Trophoblast cell (in vitro differentiated cells and primary cell): ENCODE measurements at regions not wholly inside any gene's neighbourhood (a gene's known extent, or its start where the extent isn't known, plus 50 kb on each side); places are given as distances from the start of the nearest gene placed in this dataset.
A peak's percentile ranks its signal among the peaks of the same experiment; 100 is the strongest.
"Not testable (repeated sequence)": the region's sequence is repeated elsewhere in the genome, so short reads cannot be mapped to it uniquely, and the experiment has no call there.

ENCODE experiments used
- DNase-seq, 2 donors: peaks; one replicate each; pipeline ENCODE4 v3.0.0-alpha.2; 2016
- H2AFZ ChIP-seq: 2 replicates; pipeline ENCODE4 v1.6.1; 2013; ENCODE audit warnings: low read length, moderate library complexity, mild to moderate bottlenecking; ENCODE audit not compliant: insufficient read depth, poor library complexity
- H2AK5ac ChIP-seq: 2 replicates; pipeline ENCODE4 v1.6.1; 2013; ENCODE audit warnings: mild to moderate bottlenecking, low read length
- H2BK120ac ChIP-seq: 2 replicates; pipeline ENCODE4 v1.6.1; 2013; ENCODE audit warnings: low read length, mild to moderate bottlenecking, moderate library complexity; ENCODE audit not compliant: insufficient read depth, poor library complexity
- H2BK12ac ChIP-seq: 2 replicates; pipeline ENCODE4 v1.6.1; 2013; ENCODE audit warnings: mild to moderate bottlenecking, low read length, moderate library complexity
- H2BK5ac ChIP-seq: 2 replicates; pipeline ENCODE4 v1.6.1; 2013; ENCODE audit warnings: low read length, low read depth, moderate library complexity, mild to moderate bottlenecking; ENCODE audit not compliant: poor library complexity
- H3K14ac ChIP-seq: 2 replicates; pipeline ENCODE4 v1.6.1; 2013; ENCODE audit warnings: mild to moderate bottlenecking, low read length
- H3K18ac ChIP-seq: 2 replicates; pipeline ENCODE4 v1.6.1; 2013; ENCODE audit warnings: mild to moderate bottlenecking, low read length
- H3K23ac ChIP-seq: 2 replicates; pipeline ENCODE4 v1.6.1; 2013; ENCODE audit warnings: low read length
- H3K27ac ChIP-seq: 2 replicates; pipeline ENCODE4 v1.5.1; 2013; ENCODE audit warnings: low read depth, mild to moderate bottlenecking, inconsistent platforms, low read length, moderate library complexity
- H3K27me3 ChIP-seq: 2 replicates; pipeline ENCODE4 v1.6.1; 2013; ENCODE audit warnings: inconsistent platforms, mild to moderate bottlenecking, low read length, moderate library complexity; ENCODE audit not compliant: insufficient read depth
- H3K36me3 ChIP-seq, 2 experiments: 1 replicate in 1 of 2; 2 replicates in 1 of 2; pipeline ENCODE4 v1.6.1; 2013; ENCODE audit warnings: low read length in 2 of 2, mild to moderate bottlenecking in 2 of 2, moderate library complexity in 1 of 2; ENCODE audit not compliant: insufficient read depth in 2 of 2, control insufficient read depth in 1 of 2
- H3K4ac ChIP-seq: 2 replicates; pipeline ENCODE4 v1.6.1; 2013; ENCODE audit warnings: low read depth, mild to moderate bottlenecking, low read length, moderate library complexity
- H3K4me1 ChIP-seq, 2 experiments: 1 replicate in 1 of 2; 2 replicates in 1 of 2; pipeline ENCODE4 v1.6.1; 2013; ENCODE audit warnings: low read length in 2 of 2, mild to moderate bottlenecking in 2 of 2, moderate library complexity in 1 of 2; ENCODE audit not compliant: insufficient read depth in 2 of 2, control insufficient read depth in 1 of 2
- H3K4me2 ChIP-seq: 2 replicates; pipeline ENCODE4 v1.6.1; 2013; ENCODE audit warnings: inconsistent platforms, mild to moderate bottlenecking, low read length, moderate library complexity
- H3K4me3 ChIP-seq: 2 replicates; pipeline ENCODE4 v1.5.1; 2013; ENCODE audit warnings: mild to moderate bottlenecking, low read depth, low read length, inconsistent platforms
- H3K79me1 ChIP-seq: one replicate; pipeline ENCODE4 v1.6.1; 2013; ENCODE audit warnings: low read length
- H3K79me2 ChIP-seq: 2 replicates; pipeline ENCODE4 v1.6.1; 2013; ENCODE audit warnings: low read length, mild to moderate bottlenecking; ENCODE audit not compliant: control insufficient read depth, insufficient read depth, poor library complexity
- H3K9ac ChIP-seq: 2 replicates; pipeline ENCODE4 v1.6.1; 2013; ENCODE audit warnings: mild to moderate bottlenecking, low read length
- H3K9me3 ChIP-seq: 2 replicates; pipeline ENCODE4 v1.6.1; 2013; ENCODE audit warnings: low read depth, mild to moderate bottlenecking, control low read depth, inconsistent platforms, low read length; ENCODE audit not compliant: insufficient read depth
- H4K12ac ChIP-seq: 2 replicates; pipeline ENCODE4 v1.6.1; 2013; ENCODE audit warnings: low read depth, mild to moderate bottlenecking, low read length, moderate library complexity
- H4K8ac ChIP-seq: 2 replicates; pipeline ENCODE4 v1.6.1; 2013; ENCODE audit warnings: low read depth, mild to moderate bottlenecking, low read length, moderate library complexity
- H4K91ac ChIP-seq: one replicate; pipeline ENCODE4 v1.6.1; 2013; ENCODE audit warnings: low read depth, mild to moderate bottlenecking, low read length, moderate library complexity
- WGBS: extraction: QIAGEN DNeasy Blood & Tissue Kit; methylation state at CpG from one replicate; pipeline ENCODE4 v1.1.7; 2013; ENCODE audit warnings: missing lambda C conversion rate; ENCODE audit not compliant: insufficient read length, insufficient coverage; ENCODE audit errors: extremely low coverage; 5-methylcytosine and 5-hydroxymethylcytosine counted together

GRCh38 chr21:38902608-38903445 lies 97.1 kb downstream of the ETS2 start:
- no peaks in the 10 kb centered on the region for H3K9me3 ChIP-seq
- H3K79me2 ChIP-seq = no peaks in the 10 kb centered on the region
- no peak overlapping the region for H3K27ac ChIP-seq
- H3K23ac ChIP-seq = no peak overlapping the region
- H3K4me3 ChIP-seq = no peak overlapping the region
- peak overlapping the region; percentile 11 for H2BK12ac ChIP-seq
- H4K91ac ChIP-seq = peak overlapping the region; percentile 58
- peak overlapping the region; percentile 11 for H3K4me2 ChIP-seq
- DNase-seq = no peak
- H3K18ac ChIP-seq = no peak overlapping the region
- no peak overlapping the region for H2AK5ac ChIP-seq
- H3K27me3 ChIP-seq = no peaks in the 10 kb centered on the region
- no peak overlapping the region for H3K9ac ChIP-seq
- H4K12ac ChIP-seq = no peak overlapping the region
- no peak overlapping the region for H4K8ac ChIP-seq
- no peak overlapping the region for H2BK5ac ChIP-seq
- peaks cover 2% of the 10 kb centered on the region for H3K79me1 ChIP-seq
- H3K4ac ChIP-seq = no peak overlapping the region
- no peak overlapping the region for H2AFZ ChIP-seq
- no peak overlapping the region for H2BK120ac ChIP-seq
- H3K14ac ChIP-seq = no peak overlapping the region
- no CpG with 5 or more reads among the region's 9 CpGs for WGBS
- peaks cover 7 to 9% of the 10 kb centered on the region in 2 experiments for H3K4me1 ChIP-seq
- no peaks in the 10 kb centered on the region for H3K36me3 ChIP-seq

- no peak overlapping the region for H4K12ac ChIP-seq
- no peaks in the 10 kb centered on the region for H3K27me3 ChIP-seq
- no peaks in the 10 kb centered on the region for H3K9me3 ChIP-seq
- H3K14ac ChIP-seq = no peak overlapping the region
- no CpG with 5 or more reads among the region's 2 CpGs for WGBS
- no peaks in the 10 kb centered on the region for H3K36me3 ChIP-seq
- H2BK12ac ChIP-seq = no peak overlapping the region
- DNase-seq = no peak
- H2BK5ac ChIP-seq = no peak overlapping the region
- no peak overlapping the region for H3K18ac ChIP-seq
- H2BK120ac ChIP-seq = no peak overlapping the region
- no peak overlapping the region for H2AFZ ChIP-seq
- H3K9ac ChIP-seq = no peak overlapping the region
- H4K8ac ChIP-seq = no peak overlapping the region
- peaks cover 0 to 3% of the 10 kb centered on the region in 2 experiments for H3K4me1 ChIP-seq
- no peak overlapping the region for H3K4me2 ChIP-seq
- no peak overlapping the region for H3K4ac ChIP-seq
- H3K27ac ChIP-seq = no peak overlapping the region
- peaks cover 2% of the 10 kb centered on the region for H3K79me1 ChIP-seq
- no peak overlapping the region for H4K91ac ChIP-seq
- H2AK5ac ChIP-seq = no peak overlapping the region
- H3K4me3 ChIP-seq = no peak overlapping the region
- H3K79me2 ChIP-seq = no peaks in the 10 kb centered on the region
- no peak overlapping the region for H3K23ac ChIP-seq
Observed at GRCh38 chr21:38900499-38900898, 94.8 kb downstream of the ETS2 start.

DNA sequence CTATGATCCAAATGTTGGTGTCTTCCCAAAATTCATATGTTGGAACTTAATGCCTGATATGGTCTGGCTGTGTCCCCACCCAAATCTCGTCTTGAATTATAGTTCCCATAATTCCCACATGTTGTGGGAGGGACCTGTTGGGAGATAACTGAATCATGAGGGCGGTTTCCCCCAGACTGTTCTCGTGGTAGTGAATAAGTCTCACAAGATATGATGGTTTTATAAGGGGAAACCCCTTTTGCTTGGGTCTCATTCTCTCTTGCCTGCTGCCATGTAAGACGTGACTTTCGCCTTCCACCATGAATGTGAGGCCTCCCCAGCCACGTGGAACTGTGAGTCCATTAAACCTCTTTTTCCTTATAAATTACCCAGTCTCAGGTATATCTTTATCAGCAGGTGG lies 94.3 kb downstream of the ETS2 start:
- not testable (repeated sequence) for H3K9ac ChIP-seq, H2BK12ac ChIP-seq, DNase-seq, H3K4ac ChIP-seq, H4K91ac ChIP-seq, H2BK5ac ChIP-seq, H3K18ac ChIP-seq, H3K14ac ChIP-seq, H3K4me3 ChIP-seq, H2AFZ ChIP-seq, H2AK5ac ChIP-seq, H3K4me2 ChIP-seq, H3K27ac ChIP-seq, H3K79me1 ChIP-seq, H4K8ac ChIP-seq, H4K12ac ChIP-seq, H3K23ac ChIP-seq, H3K27me3 ChIP-seq, H3K79me2 ChIP-seq, H3K36me3 ChIP-seq, H3K4me1 ChIP-seq, H3K9me3 ChIP-seq, H2BK120ac ChIP-seq
- no CpG with 5 or more reads among the region's 6 CpGs for WGBS

DNA sequence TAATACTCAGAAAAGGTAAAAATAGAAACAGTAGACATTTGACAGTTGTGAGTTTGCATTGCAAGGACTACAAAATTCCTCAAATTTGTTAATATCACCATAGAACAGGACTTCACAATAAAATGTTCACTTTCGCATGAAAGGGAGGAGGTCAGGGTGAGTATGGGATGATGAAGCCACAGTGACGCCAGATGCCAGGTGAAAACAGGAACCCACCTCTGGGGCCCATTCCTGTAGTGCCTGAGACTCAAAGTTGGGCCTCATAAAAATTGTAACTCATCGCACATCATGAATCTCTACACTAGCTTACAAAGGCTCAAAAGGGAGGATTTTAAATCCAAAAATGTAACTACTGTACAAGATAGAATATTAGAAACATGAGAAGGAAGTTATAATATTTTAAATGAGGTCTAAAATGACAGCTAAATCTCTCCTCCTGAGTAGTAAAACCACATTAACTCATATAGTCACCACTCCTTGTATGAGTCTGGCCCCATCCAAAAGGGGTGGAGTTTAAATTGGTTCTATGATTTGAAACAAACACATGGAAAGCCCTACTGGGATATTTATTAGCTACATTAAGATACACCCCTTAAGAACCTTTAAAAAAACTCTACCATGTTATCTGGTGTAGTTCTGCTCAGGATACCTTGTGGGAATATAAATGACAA lies 93.7 kb downstream of the ETS2 start:
- Histone ChIP-seq H3K18ac (no peak overlapping the region), H3K9ac (no peak overlapping the region), H3K4me1 (peaks cover 0 to 3% of the 10 kb centered on the region in 2 experiments), H2BK12ac (no peak overlapping the region), H3K4me3 (no peak overlapping the region), H3K36me3 (no peaks in the 10 kb centered on the region), H2BK120ac (no peak overlapping the region), H3K9me3 (no peaks in the 10 kb centered on the region), H3K14ac (no peak overlapping the region), H3K4ac (no peak overlapping the region), H3K23ac (no peak overlapping the region), H3K79me1 (peaks cover 2% of the 10 kb centered on the region), H2BK5ac (no peak overlapping the region), H4K8ac (no peak overlapping the region), H3K4me2 (no peak overlapping the region), H3K79me2 (no peaks in the 10 kb centered on the region), H3K27ac (no peak overlapping the region), H2AFZ (no peak overlapping the region), H3K27me3 (no peaks in the 10 kb centered on the region), H4K91ac (no peak overlapping the region), H4K12ac (no peak overlapping the region), H2AK5ac (no peak overlapping the region)
- WGBS = no CpG with 5 or more reads among the region's 3 CpGs
- no peak for DNase-seq
